B cell (primary cell): ENCODE measurements at regions not wholly inside any gene's neighbourhood (a gene's known extent, or its start where the extent isn't known, plus 50 kb on each side); places are given as distances from the start of the nearest gene placed in this dataset.

ENCODE experiments used
- ATAC-seq: fragments of 200-7000 bp; cut with Tn5 transposase; one replicate; pipeline ENCODE4 v1.10.0; 2021; ENCODE audit warnings: low read depth, mild to moderate bottlenecking, moderate number of reproducible peaks, moderate library complexity
- CTCF ChIA-PET: fragments of 350-600 bp; sonication (Branson Sonifier 250); formaldehyde crosslinking; loops from one replicate; lab custom pipeline; 2021; ENCODE audit warnings: antibody characterized with exemption, inconsistent platforms; lab: Charles Lee
- POLR2A ChIA-PET: fragments of 350-600 bp; sonication (Branson Sonifier 250); formaldehyde crosslinking; loops from one replicate; lab custom pipeline; 2021; ENCODE audit warnings: antibody characterized with exemption; lab: Charles Lee
- DNase-seq: peaks from one replicate; pipeline ENCODE4 v3.0.0; 2013
- H2AFZ ChIP-seq: 2 replicates; pipeline ENCODE4 v1.6.1; 2012; ENCODE audit warnings: mild to moderate bottlenecking, low read depth, low read length; ENCODE audit not compliant: insufficient read depth, poor library complexity, severe bottlenecking
- H3K27ac ChIP-seq, 2 donors: 1 replicate in 1 of 2; 2 replicates in 1 of 2; pipeline ENCODE4 v1.5.1; 2012 to 2013; ENCODE audit warnings: low read length in 2 of 2, mild to moderate bottlenecking in 2 of 2, moderate library complexity in 1 of 2
- H3K27me3 ChIP-seq, 4 experiments: fragments of 200-600 bp in 1 of 4; sonication (generic) in 1 of 4; replicated peaks in 1 of 4; 1 replicate in 2 of 4; 2 replicates in 2 of 4; pipeline versions ENCODE4 v1.6.1 to v1.7.0; 2013 to 2016; ENCODE audit warnings: low read length in 3 of 4, mild to moderate bottlenecking in 2 of 4, mixed read lengths in 1 of 4, moderate library complexity in 1 of 4; ENCODE audit not compliant: insufficient read depth in 4 of 4, control insufficient read depth in 3 of 4; ENCODE audit errors: control extremely low read depth in 1 of 4
- H3K36me3 ChIP-seq, 2 experiments: replicated peaks in 1 of 2; 1 replicate in 1 of 2; 2 replicates in 1 of 2; pipeline versions ENCODE4 v1.6.1 to v1.7.1; 2013; ENCODE audit warnings: low read length in 1 of 2; ENCODE audit not compliant: insufficient read depth in 2 of 2, control insufficient read depth in 1 of 2; ENCODE audit errors: control extremely low read depth in 1 of 2, extremely low read depth in 1 of 2
- H3K4me1 ChIP-seq, 2 donors: fragments of 200-600 bp in 1 of 2; sonication (generic) in 1 of 2; 1 replicate in 1 of 2; 2 replicates in 1 of 2; pipeline versions ENCODE4 v1.5.1 to v1.6.1; 2013 to 2017; ENCODE audit warnings: low read length in 2 of 2; ENCODE audit not compliant: control insufficient read depth in 2 of 2, insufficient read depth in 2 of 2
- H3K4me2 ChIP-seq: replicated peaks from 2 replicates; pipeline ENCODE3; 2012; ENCODE audit warnings: mild to moderate bottlenecking, low read depth, low read length; ENCODE audit not compliant: poor library complexity, severe bottlenecking
- H3K4me3 ChIP-seq, 5 experiments: fragments of 200-600 bp in 1 of 5; sonication (generic) in 1 of 5; 1 replicate in 3 of 5; 2 replicates in 2 of 5; pipeline versions ENCODE4 v1.5.1 to v1.7.0; 2011 to 2016; ENCODE audit warnings: low read length in 4 of 5, mild to moderate bottlenecking in 4 of 5, low read depth in 2 of 5, control low read depth in 1 of 5, moderate library complexity in 1 of 5; ENCODE audit not compliant: insufficient read depth in 1 of 5; ENCODE audit errors: control extremely low read depth in 1 of 5, extremely low read depth in 1 of 5
- H3K79me2 ChIP-seq: fragments of 200-600 bp; sonication (generic); one replicate; pipeline ENCODE4 v1.6.0; 2016; ENCODE audit warnings: low read length; ENCODE audit not compliant: control insufficient read depth, insufficient read depth
- H3K9ac ChIP-seq: fragments of 200-600 bp; sonication (generic); 2 replicates; pipeline ENCODE4 v1.6.1; 2017; ENCODE audit warnings: mild to moderate bottlenecking, low read length, moderate library complexity
- H3K9me3 ChIP-seq, 3 donors: one replicate each; pipeline versions ENCODE4 v1.6.1 to v1.7.1; 2013; ENCODE audit warnings: low read length in 2 of 3; ENCODE audit not compliant: control insufficient read depth in 2 of 3, insufficient read depth in 1 of 3; ENCODE audit errors: control extremely low read depth in 1 of 3
- H4K20me1 ChIP-seq: 2 replicates; pipeline ENCODE4 v1.6.0; 2012; ENCODE audit warnings: mild to moderate bottlenecking, low read length; ENCODE audit not compliant: insufficient read depth, control insufficient read depth, poor library complexity, severe bottlenecking
- H3K27ac Mint-ChIP-seq: one replicate; pipeline ENCODE4 v1.8.0; 2021; ENCODE audit warnings: mixed read lengths
- H3K27me3 Mint-ChIP-seq: one replicate; pipeline ENCODE4 v1.8.0; 2021; ENCODE audit warnings: mixed read lengths
- H3K4me1 Mint-ChIP-seq: one replicate; pipeline ENCODE4 v1.8.0; 2021; ENCODE audit warnings: mixed read lengths
- H3K4me3 Mint-ChIP-seq: one replicate; pipeline ENCODE4 v1.8.0; 2021; ENCODE audit warnings: mixed read lengths
- H3K9me3 Mint-ChIP-seq: one replicate; pipeline ENCODE4 v1.8.0; 2022; ENCODE audit warnings: mixed read lengths; ENCODE audit not compliant: insufficient read depth
- EZH2 ChIP-seq: IDR thresholded peaks from 2 replicates; pipeline ENCODE4 v1.6.1; 2012; ENCODE audit warnings: borderline replicate concordance, low read depth, mild to moderate bottlenecking, moderate library complexity, low read length; ENCODE audit not compliant: insufficient read depth, poor library complexity, severe bottlenecking
- WGBS: methylation state at CpG from one replicate; pipeline ENCODE4 v1.1.5; 2013; ENCODE audit warnings: missing lambda C conversion rate; ENCODE audit not compliant: insufficient coverage; 5-methylcytosine and 5-hydroxymethylcytosine counted together
- intact Hi-C: fragments of 100-400 bp; cut with micrococcal nuclease; formaldehyde crosslinking; loops from one replicate; pipeline ENCODE4 v1.10.0; 2022
- TF ChIP-seq, protein P1 (sequence below): fragments of 200-600 bp; IDR thresholded peaks from one replicate; pipeline ENCODE4 v1.8.0; 2022; ENCODE audit warnings: antibody characterized with exemption, mild to moderate bottlenecking

DNA sequence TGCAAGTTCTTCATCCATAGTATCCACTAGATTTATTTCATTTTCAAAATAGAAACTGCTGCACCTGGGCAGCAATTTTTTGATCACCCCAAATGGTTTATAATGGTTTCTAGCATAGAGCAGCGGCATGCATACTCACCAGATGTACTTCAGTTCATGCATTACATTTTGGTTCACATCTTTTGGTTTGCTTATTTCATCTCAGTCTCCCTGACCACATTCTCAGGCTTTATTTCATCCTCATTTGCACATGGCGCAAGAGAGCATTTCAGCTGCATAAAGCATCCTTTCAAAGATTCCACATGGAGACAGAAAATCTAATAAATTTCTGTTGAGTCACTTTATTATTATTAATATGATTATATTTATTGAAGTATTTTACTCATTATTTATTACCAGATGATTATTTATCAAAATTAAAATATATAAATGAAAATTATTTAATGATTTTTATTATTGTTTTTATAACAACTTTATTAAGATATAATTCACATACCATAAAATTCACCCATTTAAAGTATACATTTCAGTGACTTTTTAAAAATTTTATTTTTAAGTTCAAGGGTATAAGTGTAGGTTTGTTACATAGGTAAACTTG, 284.6 kb downstream of the TXNL1 start:
- no peak overlapping the region for H3K4me3 Mint-ChIP-seq
- DNase-seq (no peak), ATAC-seq (no peak)
- Histone ChIP-seq H3K4me1 (no peaks in the 10 kb centered on the region), H3K4me2 (no peak overlapping the region), H3K9me3 (no peaks in the 10 kb centered on the region), H3K4me3 (no peak overlapping the region), H3K79me2 (no peaks in the 10 kb centered on the region), H3K27me3 (no peaks in the 10 kb centered on the region), H4K20me1 (no peaks in the 10 kb centered on the region), H2AFZ (no peak overlapping the region), H3K36me3 (no peaks in the 10 kb centered on the region), H3K27ac (no peak overlapping the region), H3K9ac (no peak overlapping the region)
- no peak for TF ChIP-seq EZH2
- TF ChIP-seq, protein P1, sequence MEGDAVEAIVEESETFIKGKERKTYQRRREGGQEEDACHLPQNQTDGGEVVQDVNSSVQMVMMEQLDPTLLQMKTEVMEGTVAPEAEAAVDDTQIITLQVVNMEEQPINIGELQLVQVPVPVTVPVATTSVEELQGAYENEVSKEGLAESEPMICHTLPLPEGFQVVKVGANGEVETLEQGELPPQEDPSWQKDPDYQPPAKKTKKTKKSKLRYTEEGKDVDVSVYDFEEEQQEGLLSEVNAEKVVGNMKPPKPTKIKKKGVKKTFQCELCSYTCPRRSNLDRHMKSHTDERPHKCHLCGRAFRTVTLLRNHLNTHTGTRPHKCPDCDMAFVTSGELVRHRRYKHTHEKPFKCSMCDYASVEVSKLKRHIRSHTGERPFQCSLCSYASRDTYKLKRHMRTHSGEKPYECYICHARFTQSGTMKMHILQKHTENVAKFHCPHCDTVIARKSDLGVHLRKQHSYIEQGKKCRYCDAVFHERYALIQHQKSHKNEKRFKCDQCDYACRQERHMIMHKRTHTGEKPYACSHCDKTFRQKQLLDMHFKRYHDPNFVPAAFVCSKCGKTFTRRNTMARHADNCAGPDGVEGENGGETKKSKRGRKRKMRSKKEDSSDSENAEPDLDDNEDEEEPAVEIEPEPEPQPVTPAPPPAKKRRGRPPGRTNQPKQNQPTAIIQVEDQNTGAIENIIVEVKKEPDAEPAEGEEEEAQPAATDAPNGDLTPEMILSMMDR, result no peak
- no peaks in the 10 kb centered on the region for H3K27me3 Mint-ChIP-seq
- H3K9me3 Mint-ChIP-seq, result peaks cover 4% of the 10 kb centered on the region
- WGBS, result 71% methylated on average over 1 of the region's 2 CpGs
- no peak overlapping the region for H3K27ac Mint-ChIP-seq
- ChIA-PET POLR2A (no interaction called here), CTCF (no interaction called here)
- H3K4me1 Mint-ChIP-seq, result no peaks in the 10 kb centered on the region
- intact Hi-C loops, result no loop called here

DNA sequence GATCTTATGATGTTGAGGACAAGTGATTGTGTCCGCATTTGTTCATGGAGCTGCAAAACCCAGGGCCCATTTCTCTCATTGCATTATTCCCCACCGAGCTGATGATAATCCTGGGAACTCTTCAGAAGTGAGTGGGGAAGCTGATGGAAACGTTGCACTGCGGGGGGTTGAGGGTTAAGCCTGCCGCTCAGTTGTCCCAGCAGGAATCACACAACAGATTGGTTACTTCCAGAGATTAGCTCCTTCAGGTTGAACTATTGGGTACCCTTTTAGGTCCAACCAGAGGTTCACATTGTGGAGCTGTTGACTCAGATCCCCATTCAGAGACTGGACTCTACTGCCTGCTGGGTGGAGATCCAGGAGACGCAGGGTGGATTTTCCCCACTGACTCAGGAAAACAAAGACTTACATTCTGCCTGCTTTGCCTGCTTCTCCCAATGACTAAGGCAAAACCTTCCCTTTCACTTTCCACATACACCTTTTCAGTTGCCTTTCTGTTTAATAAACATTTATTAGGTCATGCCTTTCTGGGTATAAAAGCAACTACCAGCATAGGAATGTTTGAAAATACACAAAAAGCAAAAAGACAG, 286.4 kb downstream of the TXNL1 start:
- no peaks in the 10 kb centered on the region for H3K36me3 ChIP-seq
- DNase-seq (no peak), ATAC-seq (no peak)
- ChIA-PET CTCF (no interaction called here), POLR2A (no interaction called here)
- no peak overlapping the region for H3K27ac Mint-ChIP-seq
- no peaks in the 10 kb centered on the region for H3K27me3 ChIP-seq
- H3K79me2 ChIP-seq, result no peaks in the 10 kb centered on the region
- H3K27me3 Mint-ChIP-seq, result no peaks in the 10 kb centered on the region
- no peak overlapping the region for H3K4me3 Mint-ChIP-seq
- H3K9ac ChIP-seq, result no peak overlapping the region
- H4K20me1 ChIP-seq, result no peaks in the 10 kb centered on the region
- H3K4me1 Mint-ChIP-seq, result no peaks in the 10 kb centered on the region
- TF ChIP-seq, protein P1, result no peak
- TF ChIP-seq EZH2, result no peak
- intact Hi-C loops, result no loop called here
- H3K4me2 ChIP-seq, result no peak overlapping the region
- no peak overlapping the region for H3K4me3 ChIP-seq
- H3K9me3 Mint-ChIP-seq, result peaks cover 4% of the 10 kb centered on the region
- WGBS, result 96% methylated on average over 4 of the region's 6 CpGs
- H3K27ac ChIP-seq, result no peak overlapping the region
- H3K9me3 ChIP-seq, result no peaks in the 10 kb centered on the region
- H3K4me1 ChIP-seq, result no peaks in the 10 kb centered on the region
- no peak overlapping the region for H2AFZ ChIP-seq
